ENCODE measurements at regions not wholly inside any gene's neighbourhood (a gene's known extent, or its start where the extent isn't known, plus 50 kb on each side); places are given as distances from the start of the nearest gene placed in this dataset.
A peak's percentile ranks its signal among the peaks of the same experiment; 100 is the strongest.

GRCh38 chr18:11258039-11258610 is 108.8 kb upstream of the PIEZO2 start:
- no peak overlapping the region for H3K9ac ChIP-seq
- TF ChIP-seq CTCF (IDR thresholded peaks at IDR 0.05): no peak
- TF ChIP-seq EZH2 (IDR thresholded peaks at IDR 0.05): no peak
- no peak for TF ChIP-seq EZH2phosphoT487 (IDR thresholded peaks at IDR 0.05)
- no peaks in the 10 kb centered on the region for H4K20me1 ChIP-seq (ENCODE audit: low read depth)
- no peaks in the 10 kb centered on the region for H3K36me3 ChIP-seq
- DNase-seq (ENCODE audit: low spot score): peak; percentile 8
- H3K36me3 Mint-ChIP-seq: no peaks in the 10 kb centered on the region
- H2AFZ ChIP-seq (replicated peaks): no peak overlapping the region
- no peaks in the 10 kb centered on the region for H3K79me2 ChIP-seq (ENCODE audit: low read depth)
- no peak overlapping the region for H3K27ac ChIP-seq
- H3K27me3 Mint-ChIP-seq (ENCODE audit: insufficient read depth, low read depth): peaks cover 6% of the 10 kb centered on the region
- no peaks in the 10 kb centered on the region for H3K9me3 Mint-ChIP-seq
- no peaks in the 10 kb centered on the region for H3K27me3 ChIP-seq
- no peaks in the 10 kb centered on the region for H3K9me3 ChIP-seq (ENCODE audit: low read depth)
- H3K4me3 Mint-ChIP-seq: no peak overlapping the region
- peaks cover 50% of the 10 kb centered on the region for H3K4me1 Mint-ChIP-seq
- no peak overlapping the region for H3K4me2 ChIP-seq
- no peak overlapping the region for H3K4me3 ChIP-seq
- peaks cover 26% of the 10 kb centered on the region for H3F3A ChIP-seq (ENCODE audit: low read depth)
- H3K27ac Mint-ChIP-seq: peak overlapping the region; percentile 79
- H3K4me1 ChIP-seq: peaks cover 40% of the 10 kb centered on the region

- Mint-ChIP-seq H3K9me3 (no peaks in the 10 kb centered on the region), H3K27me3 (ENCODE audit: insufficient read depth, low read depth) (peaks cover 6% of the 10 kb centered on the region), H3K4me1 (peaks cover 38% of the 10 kb centered on the region), H3K27ac (no peak overlapping the region), H3K4me3 (no peak overlapping the region), H3K36me3 (no peaks in the 10 kb centered on the region)
- Histone ChIP-seq H3K79me2 (ENCODE audit: low read depth) (no peaks in the 10 kb centered on the region), H3K27ac (no peak overlapping the region), H3K4me1 (peaks cover 29% of the 10 kb centered on the region), H3K9me3 (ENCODE audit: low read depth) (no peaks in the 10 kb centered on the region), H2AFZ (replicated peaks) (no peak overlapping the region), H3K9ac (no peak overlapping the region), H3K27me3 (no peaks in the 10 kb centered on the region), H3K4me3 (no peak overlapping the region), H3K4me2 (no peak overlapping the region), H3K36me3 (no peaks in the 10 kb centered on the region), H3F3A (ENCODE audit: low read depth) (peaks cover 15% of the 10 kb centered on the region), H4K20me1 (ENCODE audit: low read depth) (no peaks in the 10 kb centered on the region)
- no peak for TF ChIP-seq EZH2phosphoT487 (IDR thresholded peaks at IDR 0.05)
- DNase-seq (ENCODE audit: low spot score): no peak
Measured at GRCh38 chr18:11256251-11256650, 106.9 kb upstream of the PIEZO2 start.

GRCh38 chr18:11251891-11252270 is 102.5 kb upstream of the PIEZO2 start:
- TF ChIP-seq EZH2phosphoT487 (IDR thresholded peaks at IDR 0.05) (no peak), EZH2 (IDR thresholded peaks at IDR 0.05) (no peak), CTCF (IDR thresholded peaks at IDR 0.05) (no peak)
- Histone ChIP-seq H3K4me3 (no peak overlapping the region), H3K27me3 (no peaks in the 10 kb centered on the region), H3K4me2 (no peak overlapping the region), H2AFZ (replicated peaks) (no peak overlapping the region), H3F3A (ENCODE audit: low read depth) (no peaks in the 10 kb centered on the region), H3K9ac (no peak overlapping the region), H3K79me2 (ENCODE audit: low read depth) (no peaks in the 10 kb centered on the region), H3K36me3 (no peaks in the 10 kb centered on the region), H4K20me1 (ENCODE audit: low read depth) (no peaks in the 10 kb centered on the region), H3K4me1 (peaks cover 5% of the 10 kb centered on the region), H3K27ac (no peak overlapping the region), H3K9me3 (ENCODE audit: low read depth) (no peaks in the 10 kb centered on the region)
- Mint-ChIP-seq H3K9me3 (no peaks in the 10 kb centered on the region), H3K36me3 (no peaks in the 10 kb centered on the region), H3K27me3 (ENCODE audit: insufficient read depth, low read depth) (peaks cover 2% of the 10 kb centered on the region), H3K4me3 (no peak overlapping the region), H3K4me1 (peaks cover 5% of the 10 kb centered on the region), H3K27ac (no peak overlapping the region)
- DNase-seq (ENCODE audit: low spot score): no peak

- Histone ChIP-seq H3K4me3 (no peak overlapping the region), H3K9ac (no peak overlapping the region), H3K79me2 (ENCODE audit: low read depth) (no peaks in the 10 kb centered on the region), H3F3A (ENCODE audit: low read depth) (no peaks in the 10 kb centered on the region), H3K4me1 (peaks cover 5% of the 10 kb centered on the region), H3K27me3 (no peaks in the 10 kb centered on the region), H3K36me3 (no peaks in the 10 kb centered on the region), H4K20me1 (ENCODE audit: low read depth) (no peaks in the 10 kb centered on the region), H2AFZ (replicated peaks) (no peak overlapping the region), H3K27ac (no peak overlapping the region), H3K9me3 (ENCODE audit: low read depth) (no peaks in the 10 kb centered on the region), H3K4me2 (no peak overlapping the region)
- Mint-ChIP-seq H3K4me1 (peaks cover 5% of the 10 kb centered on the region), H3K4me3 (no peak overlapping the region), H3K9me3 (no peaks in the 10 kb centered on the region), H3K27ac (no peak overlapping the region), H3K36me3 (no peaks in the 10 kb centered on the region), H3K27me3 (ENCODE audit: insufficient read depth, low read depth) (peaks cover 2% of the 10 kb centered on the region)
- no peak for TF ChIP-seq EZH2 (IDR thresholded peaks at IDR 0.05)
- TF ChIP-seq CTCF (IDR thresholded peaks at IDR 0.05): no peak
- TF ChIP-seq EZH2phosphoT487 (IDR thresholded peaks at IDR 0.05): no peak
- DNase-seq (ENCODE audit: low spot score): no peak
Measured at GRCh38 chr18:11251229-11251890, 102.0 kb upstream of the PIEZO2 start.
